ENCODE measurements at regions not wholly inside any gene's neighbourhood (a gene's known extent, or its start where the extent isn't known, plus 50 kb on each side); places are given as distances from the start of the nearest gene placed in this dataset.

GRCh38 chr10:62634576-62634975 is 169.9 kb upstream of the ADO start:
- TF ChIP-seq, protein P1, sequence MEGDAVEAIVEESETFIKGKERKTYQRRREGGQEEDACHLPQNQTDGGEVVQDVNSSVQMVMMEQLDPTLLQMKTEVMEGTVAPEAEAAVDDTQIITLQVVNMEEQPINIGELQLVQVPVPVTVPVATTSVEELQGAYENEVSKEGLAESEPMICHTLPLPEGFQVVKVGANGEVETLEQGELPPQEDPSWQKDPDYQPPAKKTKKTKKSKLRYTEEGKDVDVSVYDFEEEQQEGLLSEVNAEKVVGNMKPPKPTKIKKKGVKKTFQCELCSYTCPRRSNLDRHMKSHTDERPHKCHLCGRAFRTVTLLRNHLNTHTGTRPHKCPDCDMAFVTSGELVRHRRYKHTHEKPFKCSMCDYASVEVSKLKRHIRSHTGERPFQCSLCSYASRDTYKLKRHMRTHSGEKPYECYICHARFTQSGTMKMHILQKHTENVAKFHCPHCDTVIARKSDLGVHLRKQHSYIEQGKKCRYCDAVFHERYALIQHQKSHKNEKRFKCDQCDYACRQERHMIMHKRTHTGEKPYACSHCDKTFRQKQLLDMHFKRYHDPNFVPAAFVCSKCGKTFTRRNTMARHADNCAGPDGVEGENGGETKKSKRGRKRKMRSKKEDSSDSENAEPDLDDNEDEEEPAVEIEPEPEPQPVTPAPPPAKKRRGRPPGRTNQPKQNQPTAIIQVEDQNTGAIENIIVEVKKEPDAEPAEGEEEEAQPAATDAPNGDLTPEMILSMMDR (IDR thresholded peaks at IDR 0.05; ENCODE audit: low read depth, low read length): no peak
- TF ChIP-seq EZH2phosphoT487 (IDR thresholded peaks at IDR 0.05; ENCODE audit: low read depth): no peak
